ENCODE measurements at regions not wholly inside any gene's neighbourhood (a gene's known extent, or its start where the extent isn't known, plus 50 kb on each side); places are given as distances from the start of the nearest gene placed in this dataset.

GRCh38 chr6:84549917-84550316 lies 214.5 kb downstream of the TBX18 start:
- H3K4me1 ChIP-seq (replicated peaks in 1 of 2; ENCODE audit: control insufficient read depth in 2 of 2, insufficient read depth in 2 of 2, low read length in 2 of 2), result peaks cover 0 to 11% of the 10 kb centered on the region in 2 experiments; a peak in 4 of 5 replicates
- TF ChIP-seq GABPB2 (CRISPR knock-in tag; conservative IDR thresholded peaks at IDR 0.05) (no peak), ZSCAN29 (IDR thresholded peaks at IDR 0.05) (no peak), CREM (IDR thresholded peaks at IDR 0.05; ENCODE audit: low read depth) (no peak), ZNF239 (CRISPR knock-in tag; IDR thresholded peaks at IDR 0.05) (no peak), NUFIP1 (IDR thresholded peaks at IDR 0.05; ENCODE audit: partially characterized antibody) (no peak), CTCFL (IDR thresholded peaks at IDR 0.05; ENCODE audit: borderline replicate concordance, insufficient read depth, low read depth, low read length, poor library complexity, severe bottlenecking) (peak; percentile 30), HNRNPK (IDR thresholded peaks at IDR 0.05; ENCODE audit: low read depth, low read length, poor library complexity, severe bottlenecking) (no peak), RAD21 (CRISPR knock-in tag; conservative IDR thresholded peaks at IDR 0.05 in 1 of 2, IDR thresholded peaks at IDR 0.05 in 1 of 2) (peak in 1 of 2 experiments; percentile 25; a peak in 1 of 4 replicates)
- TF ChIP-seq, protein P1, sequence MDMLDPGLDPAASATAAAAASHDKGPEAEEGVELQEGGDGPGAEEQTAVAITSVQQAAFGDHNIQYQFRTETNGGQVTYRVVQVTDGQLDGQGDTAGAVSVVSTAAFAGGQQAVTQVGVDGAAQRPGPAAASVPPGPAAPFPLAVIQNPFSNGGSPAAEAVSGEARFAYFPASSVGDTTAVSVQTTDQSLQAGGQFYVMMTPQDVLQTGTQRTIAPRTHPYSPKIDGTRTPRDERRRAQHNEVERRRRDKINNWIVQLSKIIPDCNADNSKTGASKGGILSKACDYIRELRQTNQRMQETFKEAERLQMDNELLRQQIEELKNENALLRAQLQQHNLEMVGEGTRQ (CRISPR knock-in tag; IDR thresholded peaks at IDR 0.05), result no peak
- TF ChIP-seq, protein P2, sequence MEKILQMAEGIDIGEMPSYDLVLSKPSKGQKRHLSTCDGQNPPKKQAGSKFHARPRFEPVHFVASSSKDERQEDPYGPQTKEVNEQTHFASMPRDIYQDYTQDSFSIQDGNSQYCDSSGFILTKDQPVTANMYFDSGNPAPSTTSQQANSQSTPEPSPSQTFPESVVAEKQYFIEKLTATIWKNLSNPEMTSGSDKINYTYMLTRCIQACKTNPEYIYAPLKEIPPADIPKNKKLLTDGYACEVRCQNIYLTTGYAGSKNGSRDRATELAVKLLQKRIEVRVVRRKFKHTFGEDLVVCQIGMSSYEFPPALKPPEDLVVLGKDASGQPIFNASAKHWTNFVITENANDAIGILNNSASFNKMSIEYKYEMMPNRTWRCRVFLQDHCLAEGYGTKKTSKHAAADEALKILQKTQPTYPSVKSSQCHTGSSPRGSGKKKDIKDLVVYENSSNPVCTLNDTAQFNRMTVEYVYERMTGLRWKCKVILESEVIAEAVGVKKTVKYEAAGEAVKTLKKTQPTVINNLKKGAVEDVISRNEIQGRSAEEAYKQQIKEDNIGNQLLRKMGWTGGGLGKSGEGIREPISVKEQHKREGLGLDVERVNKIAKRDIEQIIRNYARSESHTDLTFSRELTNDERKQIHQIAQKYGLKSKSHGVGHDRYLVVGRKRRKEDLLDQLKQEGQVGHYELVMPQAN (IDR thresholded peaks at IDR 0.05; ENCODE audit: borderline replicate concordance), result no peak
- TF ChIP-seq, protein P3, sequence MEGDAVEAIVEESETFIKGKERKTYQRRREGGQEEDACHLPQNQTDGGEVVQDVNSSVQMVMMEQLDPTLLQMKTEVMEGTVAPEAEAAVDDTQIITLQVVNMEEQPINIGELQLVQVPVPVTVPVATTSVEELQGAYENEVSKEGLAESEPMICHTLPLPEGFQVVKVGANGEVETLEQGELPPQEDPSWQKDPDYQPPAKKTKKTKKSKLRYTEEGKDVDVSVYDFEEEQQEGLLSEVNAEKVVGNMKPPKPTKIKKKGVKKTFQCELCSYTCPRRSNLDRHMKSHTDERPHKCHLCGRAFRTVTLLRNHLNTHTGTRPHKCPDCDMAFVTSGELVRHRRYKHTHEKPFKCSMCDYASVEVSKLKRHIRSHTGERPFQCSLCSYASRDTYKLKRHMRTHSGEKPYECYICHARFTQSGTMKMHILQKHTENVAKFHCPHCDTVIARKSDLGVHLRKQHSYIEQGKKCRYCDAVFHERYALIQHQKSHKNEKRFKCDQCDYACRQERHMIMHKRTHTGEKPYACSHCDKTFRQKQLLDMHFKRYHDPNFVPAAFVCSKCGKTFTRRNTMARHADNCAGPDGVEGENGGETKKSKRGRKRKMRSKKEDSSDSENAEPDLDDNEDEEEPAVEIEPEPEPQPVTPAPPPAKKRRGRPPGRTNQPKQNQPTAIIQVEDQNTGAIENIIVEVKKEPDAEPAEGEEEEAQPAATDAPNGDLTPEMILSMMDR (IDR thresholded peaks at IDR 0.05 in 2 of 3, conservative IDR thresholded peaks at IDR 0.05 in 1 of 3; ENCODE audit: insufficient read depth in 2 of 3, low read depth in 1 of 3, low read length in 3 of 3), result peak; percentile 35 to 43 (median 40); a peak in 5 of 6 replicates
- no peaks in the 10 kb centered on the region for H3K9me1 ChIP-seq (ENCODE audit: control insufficient read depth, insufficient read depth, low read length)
- no peak overlapping the region for H3K9ac ChIP-seq (ENCODE audit: insufficient read depth in 1 of 2, low read depth in 2 of 2, low read length in 2 of 2)
- CTCF ChIA-PET (ENCODE audit: low intra/inter-chr PET ratio), result no interaction called here
- ATAC-seq, result peak; percentile 77
- WGBS (ENCODE audit: insufficient coverage, low coverage, missing lambda C conversion rate), result 2% methylated on average over 4 of the region's 4 CpGs
- H3K4me2 ChIP-seq (ENCODE audit: insufficient read depth, low read length), result no peak overlapping the region
- no peak for FAIRE-seq
- no peaks in the 10 kb centered on the region for H3K36me3 ChIP-seq (ENCODE audit: control insufficient read depth, insufficient read depth, low read length)
- in situ Hi-C loops (cut with MboI) (no loop called here), intact Hi-C loops (cut with micrococcal nuclease) (loop anchor here (1.0 to 10.0 kb wide), 2 partner anchors 128 to 415 kb away; no protein-coding TSS in a partner anchor)
- peak in 2 of 4 experiments; percentile 7 to 8 for DNase-seq (ENCODE audit: extremely low read depth in 1 of 4, low spot score in 3 of 4)
- no TSS peak for BruUV-seq (replicated peaks)
- H2AFZ ChIP-seq (ENCODE audit: low read depth, low read length), result no peak overlapping the region
- H3K9me3 ChIP-seq (replicated peaks; ENCODE audit: control insufficient read depth, insufficient read depth, low read depth, low read length), result no peaks in the 10 kb centered on the region
- no peak overlapping the region for H3K4me3 ChIP-seq
- H3K27ac ChIP-seq (ENCODE audit: extremely low read depth, low read depth, low read length), result no peak overlapping the region
- H4K20me1 ChIP-seq (replicated peaks; ENCODE audit: control insufficient read depth, insufficient read depth, low read length), result no peaks in the 10 kb centered on the region
- POLR2A ChIA-PET, result no interaction called here
- H3K79me2 ChIP-seq (ENCODE audit: control insufficient read depth, insufficient read depth, low read length), result no peaks in the 10 kb centered on the region
- 0 out of 5 replicates have a peak, but pooled peaks cover 0 to 5% of the 10 kb centered on the region in 2 experiments for H3K27me3 ChIP-seq (ENCODE audit: control insufficient read depth in 2 of 2, insufficient read depth in 2 of 2, low read length in 2 of 2)

Measured in K562 (cell line).